ENCODE measurements at regions not wholly inside any gene's neighbourhood (a gene's known extent, or its start where the extent isn't known, plus 50 kb on each side); places are given as distances from the start of the nearest gene placed in this dataset.

GRCh38 chr7:153158149-153158548 lies 398.6 kb downstream of the ACTR3B start:
- H3K27me3 Mint-ChIP-seq: no peaks in the 10 kb centered on the region
- no peak for DNase-seq
- Histone ChIP-seq H3K4me3 (ENCODE audit: control insufficient read depth in 1 of 2, extremely low read depth in 1 of 2, low read length in 1 of 2) (no peak overlapping the region), H3K9me3 (no peaks in the 10 kb centered on the region), H3K36me3 (ENCODE audit: control insufficient read depth in 2 of 2, extremely low read depth in 1 of 2, insufficient read depth in 1 of 2, low read length in 1 of 2) (no peaks in the 10 kb centered on the region), H3K27ac (ENCODE audit: low read length) (no peak overlapping the region), H3K4me1 (ENCODE audit: control insufficient read depth in 1 of 2, extremely low read depth in 1 of 2, insufficient read depth in 2 of 2, low read length in 2 of 2) (no peaks in the 10 kb centered on the region), H3K27me3 (replicated peaks in 1 of 2; ENCODE audit: control insufficient read depth in 2 of 2, extremely low read depth in 1 of 2, insufficient read depth in 2 of 2, low read length in 1 of 2) (peaks cover 0 to 2% of the 10 kb centered on the region in 2 experiments)
- CTCF ChIA-PET: no interaction called here
- H3K36me3 Mint-ChIP-seq: no peaks in the 10 kb centered on the region
- H3K4me1 Mint-ChIP-seq: no peaks in the 10 kb centered on the region
- 20% methylated on average over 1 of the region's 3 CpGs for WGBS (ENCODE audit: insufficient coverage)
- H3K27ac Mint-ChIP-seq: no peak overlapping the region
- peaks cover 25 to 36% (median 30%) of the 10 kb centered on the region in 3 donors for H3K9me3 Mint-ChIP-seq
- POLR2A ChIA-PET: no interaction called here
- H3K4me3 Mint-ChIP-seq: no peak overlapping the region
- ATAC-seq (replicated peaks in 1 of 4): no peak

GRCh38 chr7:153170287-153170686 lies 410.7 kb downstream of the ACTR3B start:
- Mint-ChIP-seq H3K9me3 (peaks cover 15 to 26% (median 24%) of the 10 kb centered on the region in 3 donors), H3K36me3 (no peaks in the 10 kb centered on the region), H3K27me3 (no peaks in the 10 kb centered on the region), H3K4me3 (no peak overlapping the region), H3K27ac (no peak overlapping the region), H3K4me1 (no peaks in the 10 kb centered on the region)
- H3K36me3 ChIP-seq (ENCODE audit: control insufficient read depth in 2 of 2, extremely low read depth in 1 of 2, insufficient read depth in 1 of 2, low read length in 1 of 2): no peaks in the 10 kb centered on the region
- no peak overlapping the region for H3K27ac ChIP-seq (ENCODE audit: low read length)
- H3K4me3 ChIP-seq (ENCODE audit: control insufficient read depth in 1 of 2, extremely low read depth in 1 of 2, low read length in 1 of 2): no peak overlapping the region
- ATAC-seq (replicated peaks in 1 of 4) (no peak), DNase-seq (no peak)
- H3K27me3 ChIP-seq (replicated peaks in 1 of 2; ENCODE audit: control insufficient read depth in 2 of 2, extremely low read depth in 1 of 2, insufficient read depth in 2 of 2, low read length in 1 of 2): peaks cover 0 to 6% of the 10 kb centered on the region in 2 experiments
- CTCF ChIA-PET: no interaction called here
- H3K9me3 ChIP-seq: no peaks in the 10 kb centered on the region
- 85% methylated on average over 2 of the region's 4 CpGs for WGBS (ENCODE audit: insufficient coverage)
- POLR2A ChIA-PET: no interaction called here
- no peaks in the 10 kb centered on the region for H3K4me1 ChIP-seq (ENCODE audit: control insufficient read depth in 1 of 2, extremely low read depth in 1 of 2, insufficient read depth in 2 of 2, low read length in 2 of 2)

- H3K9me3 ChIP-seq: no peaks in the 10 kb centered on the region
- no peak overlapping the region for H3K27ac ChIP-seq (ENCODE audit: low read length)
- ATAC-seq (replicated peaks in 1 of 4): no peak
- Mint-ChIP-seq H3K9me3 (peaks cover 4 to 5% (median 4%) of the 10 kb centered on the region in 3 donors), H3K36me3 (no peaks in the 10 kb centered on the region), H3K27ac (no peak overlapping the region), H3K27me3 (peaks cover 0 to 8% of the 10 kb centered on the region in 2 donors), H3K4me3 (no peak overlapping the region), H3K4me1 (no peaks in the 10 kb centered on the region)
- no peaks in the 10 kb centered on the region for H3K4me1 ChIP-seq (ENCODE audit: control insufficient read depth in 1 of 2, extremely low read depth in 1 of 2, insufficient read depth in 2 of 2, low read length in 2 of 2)
- DNase-seq: no peak
- H3K27me3 ChIP-seq (replicated peaks in 1 of 2; ENCODE audit: control insufficient read depth in 2 of 2, extremely low read depth in 1 of 2, insufficient read depth in 2 of 2, low read length in 1 of 2): no peaks in the 10 kb centered on the region
- POLR2A ChIA-PET: no interaction called here
- H3K4me3 ChIP-seq (ENCODE audit: control insufficient read depth in 1 of 2, extremely low read depth in 1 of 2, low read length in 1 of 2): no peak overlapping the region
- CTCF ChIA-PET: no interaction called here
- no peaks in the 10 kb centered on the region for H3K36me3 ChIP-seq (ENCODE audit: control insufficient read depth in 2 of 2, extremely low read depth in 1 of 2, insufficient read depth in 1 of 2, low read length in 1 of 2)
These were observed 426.4 kb downstream of the ACTR3B start for GRCh38 chr7:153185936-153186335.

GRCh38 chr7:153188161-153188560 lies 428.6 kb downstream of the ACTR3B start:
- Mint-ChIP-seq H3K4me1 (no peaks in the 10 kb centered on the region), H3K27ac (no peak overlapping the region), H3K4me3 (no peak overlapping the region), H3K9me3 (peaks cover 0 to 4% (median 4%) of the 10 kb centered on the region in 3 donors), H3K36me3 (no peaks in the 10 kb centered on the region), H3K27me3 (peaks cover 0 to 8% of the 10 kb centered on the region in 2 donors)
- Histone ChIP-seq H3K27me3 (replicated peaks in 1 of 2; ENCODE audit: control insufficient read depth in 2 of 2, extremely low read depth in 1 of 2, insufficient read depth in 2 of 2, low read length in 1 of 2) (no peaks in the 10 kb centered on the region), H3K4me1 (ENCODE audit: control insufficient read depth in 1 of 2, extremely low read depth in 1 of 2, insufficient read depth in 2 of 2, low read length in 2 of 2) (no peaks in the 10 kb centered on the region), H3K36me3 (ENCODE audit: control insufficient read depth in 2 of 2, extremely low read depth in 1 of 2, insufficient read depth in 1 of 2, low read length in 1 of 2) (no peaks in the 10 kb centered on the region), H3K27ac (ENCODE audit: low read length) (no peak overlapping the region), H3K9me3 (no peaks in the 10 kb centered on the region), H3K4me3 (ENCODE audit: control insufficient read depth in 1 of 2, extremely low read depth in 1 of 2, low read length in 1 of 2) (no peak overlapping the region)
- DNase-seq (no peak), ATAC-seq (replicated peaks in 1 of 4) (no peak)
- no CpG with 5 or more reads among the region's 3 CpGs for WGBS (ENCODE audit: insufficient coverage)
- POLR2A ChIA-PET: no interaction called here
- CTCF ChIA-PET: no interaction called here

- ChIA-PET POLR2A (no interaction called here), CTCF (no interaction called here)
- WGBS (ENCODE audit: insufficient coverage): 87% methylated on average over 3 of the region's 3 CpGs
- H3K9me3 ChIP-seq: no peaks in the 10 kb centered on the region
- H3K27me3 ChIP-seq (replicated peaks in 1 of 2; ENCODE audit: control insufficient read depth in 2 of 2, extremely low read depth in 1 of 2, insufficient read depth in 2 of 2, low read length in 1 of 2): no peaks in the 10 kb centered on the region
- peaks cover 0 to 8% of the 10 kb centered on the region in 2 donors for H3K27me3 Mint-ChIP-seq
- no peak overlapping the region for H3K4me3 ChIP-seq (ENCODE audit: control insufficient read depth in 1 of 2, extremely low read depth in 1 of 2, low read length in 1 of 2)
- no peaks in the 10 kb centered on the region for H3K4me1 ChIP-seq (ENCODE audit: control insufficient read depth in 1 of 2, extremely low read depth in 1 of 2, insufficient read depth in 2 of 2, low read length in 2 of 2)
- no peaks in the 10 kb centered on the region for H3K4me1 Mint-ChIP-seq
- H3K36me3 ChIP-seq (ENCODE audit: control insufficient read depth in 2 of 2, extremely low read depth in 1 of 2, insufficient read depth in 1 of 2, low read length in 1 of 2): no peaks in the 10 kb centered on the region
- ATAC-seq (replicated peaks in 1 of 4) (no peak), DNase-seq (no peak)
- H3K36me3 Mint-ChIP-seq: no peaks in the 10 kb centered on the region
- peaks cover 3 to 4% (median 4%) of the 10 kb centered on the region in 3 donors for H3K9me3 Mint-ChIP-seq
- no peak overlapping the region for H3K27ac ChIP-seq (ENCODE audit: low read length)
- no peak overlapping the region for H3K27ac Mint-ChIP-seq
- no peak overlapping the region for H3K4me3 Mint-ChIP-seq
These were observed 429.1 kb downstream of the ACTR3B start for GRCh38 chr7:153188630-153189029.

GRCh38 chr7:153190452-153190851 lies 430.9 kb downstream of the ACTR3B start:
- Histone ChIP-seq H3K9me3 (no peaks in the 10 kb centered on the region), H3K27ac (ENCODE audit: low read length) (no peak overlapping the region), H3K27me3 (replicated peaks in 1 of 2; ENCODE audit: control insufficient read depth in 2 of 2, extremely low read depth in 1 of 2, insufficient read depth in 2 of 2, low read length in 1 of 2) (no peaks in the 10 kb centered on the region), H3K36me3 (ENCODE audit: control insufficient read depth in 2 of 2, extremely low read depth in 1 of 2, insufficient read depth in 1 of 2, low read length in 1 of 2) (no peaks in the 10 kb centered on the region), H3K4me1 (ENCODE audit: control insufficient read depth in 1 of 2, extremely low read depth in 1 of 2, insufficient read depth in 2 of 2, low read length in 2 of 2) (no peaks in the 10 kb centered on the region), H3K4me3 (ENCODE audit: control insufficient read depth in 1 of 2, extremely low read depth in 1 of 2, low read length in 1 of 2) (no peak overlapping the region)
- H3K36me3 Mint-ChIP-seq: no peaks in the 10 kb centered on the region
- peaks cover 3 to 4% (median 4%) of the 10 kb centered on the region in 3 donors for H3K9me3 Mint-ChIP-seq
- 73% methylated on average over 1 of the region's 3 CpGs for WGBS (ENCODE audit: insufficient coverage)
- DNase-seq: no peak
- CTCF ChIA-PET: no interaction called here
- no peak for ATAC-seq (replicated peaks in 1 of 4)
- POLR2A ChIA-PET: no interaction called here
- no peak overlapping the region for H3K4me3 Mint-ChIP-seq
- H3K27me3 Mint-ChIP-seq: peaks cover 0 to 8% of the 10 kb centered on the region in 2 donors
- no peaks in the 10 kb centered on the region for H3K4me1 Mint-ChIP-seq
- H3K27ac Mint-ChIP-seq: no peak overlapping the region

GRCh38 chr7:153190986-153191385 lies 431.4 kb downstream of the ACTR3B start:
- Mint-ChIP-seq H3K4me3 (no peak overlapping the region), H3K27ac (no peak overlapping the region), H3K27me3 (peaks cover 0 to 8% of the 10 kb centered on the region in 2 donors), H3K36me3 (no peaks in the 10 kb centered on the region), H3K9me3 (peaks cover 3 to 4% (median 4%) of the 10 kb centered on the region in 3 donors), H3K4me1 (no peaks in the 10 kb centered on the region)
- H3K27me3 ChIP-seq (replicated peaks in 1 of 2; ENCODE audit: control insufficient read depth in 2 of 2, extremely low read depth in 1 of 2, insufficient read depth in 2 of 2, low read length in 1 of 2): no peaks in the 10 kb centered on the region
- POLR2A ChIA-PET: no interaction called here
- ATAC-seq (replicated peaks in 1 of 4) (no peak), DNase-seq (no peak)
- CTCF ChIA-PET: no interaction called here
- H3K27ac ChIP-seq (ENCODE audit: low read length): no peak overlapping the region
- H3K9me3 ChIP-seq: no peaks in the 10 kb centered on the region
- 76% methylated on average over 4 of the region's 4 CpGs for WGBS (ENCODE audit: insufficient coverage)
- no peaks in the 10 kb centered on the region for H3K4me1 ChIP-seq (ENCODE audit: control insufficient read depth in 1 of 2, extremely low read depth in 1 of 2, insufficient read depth in 2 of 2, low read length in 2 of 2)
- no peak overlapping the region for H3K4me3 ChIP-seq (ENCODE audit: control insufficient read depth in 1 of 2, extremely low read depth in 1 of 2, low read length in 1 of 2)
- no peaks in the 10 kb centered on the region for H3K36me3 ChIP-seq (ENCODE audit: control insufficient read depth in 2 of 2, extremely low read depth in 1 of 2, insufficient read depth in 1 of 2, low read length in 1 of 2)

Data from T-cell (primary cell).